ENCODE measurements at regions not wholly inside any gene's neighbourhood (a gene's known extent, or its start where the extent isn't known, plus 50 kb on each side); places are given as distances from the start of the nearest gene placed in this dataset.
"Not testable (repeated sequence)": the region's sequence is repeated elsewhere in the genome, so short reads cannot be mapped to it uniquely, and the experiment has no call there.

DNA sequence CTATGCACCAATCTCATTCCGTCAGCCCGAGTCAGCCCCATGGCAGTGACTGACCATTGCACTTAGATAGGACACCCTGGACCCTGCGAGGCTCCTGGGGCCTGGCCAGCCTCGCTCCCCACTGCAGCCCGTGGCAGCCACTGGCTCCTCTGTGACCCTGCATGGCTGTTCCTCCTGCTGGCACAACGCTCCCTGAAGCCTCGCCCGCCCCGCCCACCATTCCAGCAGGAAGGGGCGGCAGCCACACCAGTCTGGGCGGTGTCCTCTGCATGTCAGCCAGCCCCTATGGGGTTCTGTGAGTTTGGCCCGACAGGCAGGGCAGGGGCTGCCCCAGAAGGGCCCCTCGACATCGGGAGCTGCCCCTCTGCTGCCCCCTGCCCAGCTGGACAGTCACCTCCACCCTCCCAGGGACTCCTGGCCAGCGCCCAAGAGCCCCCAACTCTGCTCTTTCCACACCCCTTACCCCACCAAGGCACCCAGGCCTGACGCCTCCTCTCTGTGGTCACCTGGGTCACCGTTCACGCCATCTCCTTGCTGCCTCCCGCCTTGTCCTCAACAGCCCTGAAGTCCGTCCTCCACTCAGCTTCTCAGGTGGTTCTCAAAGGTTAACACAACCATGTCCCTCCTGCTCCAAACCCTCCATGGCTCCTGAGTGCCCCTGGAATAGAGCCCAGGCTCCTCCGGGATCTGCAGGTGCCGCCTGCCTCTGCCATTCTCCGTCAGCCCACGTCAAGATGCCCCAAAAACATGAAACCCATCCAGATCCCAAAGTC lies 103.5 kb downstream of the MICALL2 start:
- H3K36me3 Mint-ChIP-seq (ENCODE audit: low read depth, unreplicated experiment) = no peaks in the 10 kb centered on the region
- H3K4me3 Mint-ChIP-seq (ENCODE audit: unreplicated experiment) = no peak overlapping the region
- TF ChIP-seq, protein P1, sequence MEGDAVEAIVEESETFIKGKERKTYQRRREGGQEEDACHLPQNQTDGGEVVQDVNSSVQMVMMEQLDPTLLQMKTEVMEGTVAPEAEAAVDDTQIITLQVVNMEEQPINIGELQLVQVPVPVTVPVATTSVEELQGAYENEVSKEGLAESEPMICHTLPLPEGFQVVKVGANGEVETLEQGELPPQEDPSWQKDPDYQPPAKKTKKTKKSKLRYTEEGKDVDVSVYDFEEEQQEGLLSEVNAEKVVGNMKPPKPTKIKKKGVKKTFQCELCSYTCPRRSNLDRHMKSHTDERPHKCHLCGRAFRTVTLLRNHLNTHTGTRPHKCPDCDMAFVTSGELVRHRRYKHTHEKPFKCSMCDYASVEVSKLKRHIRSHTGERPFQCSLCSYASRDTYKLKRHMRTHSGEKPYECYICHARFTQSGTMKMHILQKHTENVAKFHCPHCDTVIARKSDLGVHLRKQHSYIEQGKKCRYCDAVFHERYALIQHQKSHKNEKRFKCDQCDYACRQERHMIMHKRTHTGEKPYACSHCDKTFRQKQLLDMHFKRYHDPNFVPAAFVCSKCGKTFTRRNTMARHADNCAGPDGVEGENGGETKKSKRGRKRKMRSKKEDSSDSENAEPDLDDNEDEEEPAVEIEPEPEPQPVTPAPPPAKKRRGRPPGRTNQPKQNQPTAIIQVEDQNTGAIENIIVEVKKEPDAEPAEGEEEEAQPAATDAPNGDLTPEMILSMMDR (IDR thresholded peaks at IDR 0.05; ENCODE audit: unreplicated experiment) = no peak
- H3K27me3 Mint-ChIP-seq (ENCODE audit: unreplicated experiment) = peaks cover 9% of the 10 kb centered on the region
- H3K27ac Mint-ChIP-seq (ENCODE audit: unreplicated experiment) = no peak overlapping the region
- H3K4me1 Mint-ChIP-seq (ENCODE audit: unreplicated experiment) = peaks cover 3% of the 10 kb centered on the region
- DNase-seq (ENCODE audit: low spot score) = no peak
- no peaks in the 10 kb centered on the region for H3K9me3 Mint-ChIP-seq (ENCODE audit: unreplicated experiment)

DNA sequence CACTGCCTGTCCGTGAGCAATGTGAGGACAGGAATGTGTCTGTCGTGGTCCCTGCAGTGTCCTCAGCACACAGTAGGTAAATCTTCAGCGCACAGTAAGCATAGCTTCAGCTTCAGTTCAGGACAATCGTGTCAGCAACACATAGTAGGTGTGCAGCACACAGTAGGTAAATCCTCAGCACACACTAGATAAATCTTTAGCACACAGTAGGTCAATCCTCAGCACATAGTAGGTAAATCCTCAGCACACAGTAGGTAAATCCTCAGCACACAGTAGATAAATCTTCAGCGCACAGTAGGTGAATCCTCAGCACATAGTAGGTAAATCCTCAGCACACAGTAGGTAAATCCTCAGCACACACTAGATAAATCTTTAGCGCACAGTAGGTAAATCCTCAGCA lies 102.4 kb downstream of the MICALL2 start:
- H3K4me1 Mint-ChIP-seq (ENCODE audit: unreplicated experiment); H3K9me3 Mint-ChIP-seq (ENCODE audit: unreplicated experiment); DNase-seq (ENCODE audit: low spot score); H3K36me3 Mint-ChIP-seq (ENCODE audit: low read depth, unreplicated experiment); H3K4me3 Mint-ChIP-seq (ENCODE audit: unreplicated experiment); H3K27ac Mint-ChIP-seq (ENCODE audit: unreplicated experiment); H3K27me3 Mint-ChIP-seq (ENCODE audit: unreplicated experiment): not testable (repeated sequence)

DNA sequence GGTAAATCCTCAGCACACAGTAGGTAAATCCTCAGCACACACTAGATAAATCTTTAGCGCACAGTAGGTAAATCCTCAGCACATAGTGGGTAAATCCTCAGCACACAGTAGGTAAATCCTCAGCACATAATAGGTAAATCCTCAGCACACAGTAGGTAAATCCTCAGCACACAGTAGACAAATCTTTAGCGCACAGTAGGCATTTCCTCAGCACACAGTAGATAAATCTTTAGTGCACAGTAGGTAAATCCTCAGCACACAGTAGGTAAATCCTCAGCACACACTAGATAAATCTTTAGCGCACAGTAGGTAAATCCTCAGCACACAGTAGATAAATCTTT lies 102.0 kb downstream of the MICALL2 start:
- not testable (repeated sequence) for H3K4me1 Mint-ChIP-seq (ENCODE audit: unreplicated experiment); H3K4me3 Mint-ChIP-seq (ENCODE audit: unreplicated experiment); H3K27ac Mint-ChIP-seq (ENCODE audit: unreplicated experiment); H3K9me3 Mint-ChIP-seq (ENCODE audit: unreplicated experiment); H3K27me3 Mint-ChIP-seq (ENCODE audit: unreplicated experiment); H3K36me3 Mint-ChIP-seq (ENCODE audit: low read depth, unreplicated experiment); DNase-seq (ENCODE audit: low spot score)

DNA sequence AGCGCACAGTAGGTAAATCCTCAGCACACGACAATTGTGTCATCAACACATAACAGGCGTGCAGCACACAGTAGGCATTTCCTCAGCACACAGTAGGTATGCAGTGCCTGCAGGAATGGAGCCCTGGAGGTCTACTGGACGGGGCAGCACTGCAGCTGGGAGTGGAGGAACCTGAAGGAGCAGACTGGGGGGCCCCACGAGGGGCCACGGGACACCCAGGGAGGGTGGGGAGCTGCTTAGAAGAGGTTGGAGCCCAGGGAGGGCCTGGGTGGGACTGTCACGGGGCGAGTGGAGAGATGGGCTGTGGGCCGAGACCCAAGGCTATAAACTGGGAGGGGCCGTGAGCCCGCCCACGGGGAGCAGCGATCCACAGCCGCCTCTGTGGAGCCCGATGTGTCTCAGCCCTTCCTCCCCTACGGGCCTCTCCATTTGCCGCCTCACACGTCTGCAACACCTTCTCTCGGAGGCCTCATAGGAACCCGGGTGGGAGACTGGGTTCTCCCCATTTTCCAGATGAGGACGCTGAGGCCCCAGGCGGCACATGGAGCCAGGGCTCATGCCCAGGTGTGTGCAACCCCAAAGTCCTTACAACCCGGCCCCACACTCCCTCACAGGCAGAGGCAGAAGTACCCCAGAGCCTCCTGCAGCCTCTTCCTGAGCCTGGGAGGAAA lies 101.5 kb downstream of the MICALL2 start:
- TF ChIP-seq, protein P1 (IDR thresholded peaks at IDR 0.05; ENCODE audit: unreplicated experiment) = no peak

DNA sequence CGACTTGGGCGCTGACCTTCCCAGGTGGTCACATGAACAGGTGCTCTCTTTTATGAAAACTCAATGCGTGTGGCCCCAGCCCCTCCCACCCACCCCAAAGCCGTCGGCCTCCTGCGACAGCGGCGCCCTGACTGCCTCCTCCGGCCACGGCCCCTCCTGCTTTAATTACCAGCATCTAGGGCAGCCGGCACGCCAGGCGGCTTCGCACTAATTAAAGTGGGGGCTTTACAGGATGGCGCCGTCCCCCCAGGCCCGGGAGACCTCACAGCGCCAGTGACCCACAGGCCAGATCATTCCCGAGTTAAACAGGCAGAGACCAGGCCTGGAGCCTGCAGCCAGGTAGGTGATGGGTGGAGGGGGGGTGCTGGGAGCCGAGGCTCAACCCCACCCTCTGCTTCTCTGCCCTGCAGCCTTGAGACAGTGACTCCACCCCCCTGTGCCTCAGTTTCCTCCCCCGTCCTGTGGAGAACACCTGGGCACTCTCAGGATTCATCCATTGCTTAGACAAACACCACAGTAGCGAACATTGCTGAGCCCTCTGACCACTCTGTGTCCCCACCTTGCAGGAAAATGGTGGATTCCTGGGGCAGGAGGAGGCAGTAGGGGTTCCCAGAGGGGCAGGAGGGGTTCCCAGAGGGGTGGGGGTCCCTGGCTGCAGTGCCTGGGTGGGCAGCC lies 100.8 kb downstream of the MICALL2 start:
- no peaks in the 10 kb centered on the region for H3K9me3 Mint-ChIP-seq (ENCODE audit: unreplicated experiment)
- H3K27ac Mint-ChIP-seq (ENCODE audit: unreplicated experiment) = no peak overlapping the region
- H3K36me3 Mint-ChIP-seq (ENCODE audit: low read depth, unreplicated experiment) = no peaks in the 10 kb centered on the region
- TF ChIP-seq, protein P1 (IDR thresholded peaks at IDR 0.05; ENCODE audit: unreplicated experiment) = no peak
- peaks cover 3% of the 10 kb centered on the region for H3K4me1 Mint-ChIP-seq (ENCODE audit: unreplicated experiment)
- peaks cover 9% of the 10 kb centered on the region for H3K27me3 Mint-ChIP-seq (ENCODE audit: unreplicated experiment)
- no peak for DNase-seq (ENCODE audit: low spot score)
- no peak overlapping the region for H3K4me3 Mint-ChIP-seq (ENCODE audit: unreplicated experiment)

More for the DNA sequence above, 101.5 kb downstream of the MICALL2 start:
- Mint-ChIP-seq H3K9me3 (ENCODE audit: unreplicated experiment) (no peaks in the 10 kb centered on the region), H3K4me1 (ENCODE audit: unreplicated experiment) (peaks cover 3% of the 10 kb centered on the region), H3K4me3 (ENCODE audit: unreplicated experiment) (no peak overlapping the region), H3K36me3 (ENCODE audit: low read depth, unreplicated experiment) (no peaks in the 10 kb centered on the region), H3K27ac (ENCODE audit: unreplicated experiment) (no peak overlapping the region), H3K27me3 (ENCODE audit: unreplicated experiment) (peaks cover 9% of the 10 kb centered on the region)
- no peak for DNase-seq (ENCODE audit: low spot score)

DNA sequence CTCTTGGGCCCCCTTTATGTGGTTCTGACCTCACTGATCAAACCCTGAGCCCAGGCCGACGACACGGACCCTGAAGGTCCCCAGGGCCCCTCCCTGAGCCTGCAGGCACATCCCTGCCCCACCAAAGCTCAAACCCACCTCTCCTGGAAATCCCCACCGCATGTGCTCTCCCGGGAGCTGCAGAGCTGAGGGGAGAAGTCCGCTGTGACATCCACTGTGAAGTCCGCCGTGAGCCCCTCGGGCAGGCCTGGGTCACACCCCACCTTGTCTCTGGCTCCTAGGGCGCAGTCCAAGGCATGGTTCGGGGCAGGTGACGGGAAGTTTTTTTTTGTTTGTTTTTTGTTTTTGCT lies 100.2 kb downstream of the MICALL2 start:
- H3K4me3 Mint-ChIP-seq (ENCODE audit: unreplicated experiment) = no peak overlapping the region
- H3K4me1 Mint-ChIP-seq (ENCODE audit: unreplicated experiment) = peaks cover 3% of the 10 kb centered on the region
- no peaks in the 10 kb centered on the region for H3K36me3 Mint-ChIP-seq (ENCODE audit: low read depth, unreplicated experiment)
- no peak overlapping the region for H3K27ac Mint-ChIP-seq (ENCODE audit: unreplicated experiment)
- peaks cover 8% of the 10 kb centered on the region for H3K27me3 Mint-ChIP-seq (ENCODE audit: unreplicated experiment)
- DNase-seq (ENCODE audit: low spot score) = no peak
- H3K9me3 Mint-ChIP-seq (ENCODE audit: unreplicated experiment) = no peaks in the 10 kb centered on the region
- TF ChIP-seq, protein P1 (IDR thresholded peaks at IDR 0.05; ENCODE audit: unreplicated experiment) = no peak

All from endothelial cell (in vitro differentiated cells).